GM12878 (cell line): ENCODE measurements at regions not wholly inside any gene's neighbourhood (a gene's known extent, or its start where the extent isn't known, plus 50 kb on each side); places are given as distances from the start of the nearest gene placed in this dataset.

Experiments
- ATAC-seq: fragments of 200-7000 bp; cut with Tn5 transposase; 3 replicates; pipeline ENCODE4 v1.9.1; 2020; ENCODE audit warnings: mild to moderate bottlenecking, moderate library complexity
- BruUV-seq: library from RNA; stranded (reverse); fragments of 400-500 nt; replicated peaks from 2 replicates; lab custom pipeline; 2021; lab: Mats Ljungman, UMichigan
- CTCF ChIA-PET: fragments of 300-600 bp; sonication (Branson Sonifier 250); formaldehyde crosslinking; extraction: SDS; loops from one replicate; lab custom pipeline; 2021; ENCODE audit warnings: inconsistent platforms; lab: Yijun Ruan, JAX
- POLR2A ChIA-PET: fragments of 350-600 bp; formaldehyde crosslinking; extraction: SDS; loops from one replicate; lab custom pipeline; 2021; ENCODE audit warnings: inconsistent platforms; lab: Charles Lee
- RAD21 ChIA-PET: fragments of 300-600 bp; sonication (Branson Sonifier 250); formaldehyde crosslinking; loops from one replicate; lab custom pipeline; 2023; ENCODE audit warnings: antibody characterized with exemption; ENCODE audit not compliant: unreplicated experiment; lab: Charles Lee
- SMC1A ChIA-PET: fragments of 300-600 bp; sonication (Branson Sonifier 250); formaldehyde crosslinking; loops from one replicate; lab custom pipeline; 2023; ENCODE audit not compliant: unreplicated experiment, uncharacterized antibody; lab: Charles Lee
- DNase-seq: peaks from one replicate; pipeline ENCODE4 v3.0.0-alpha.2; 2011; ENCODE audit warnings: low read depth, low spot score
- FAIRE-seq: peaks from 3 replicates; lab custom pipeline; 2011; peaks lifted over from hg19 to GRCh38; lab: Jason Lieb, UNC
- H2AFZ ChIP-seq: 2 replicates; pipeline ENCODE4 v1.6.0; 2011; ENCODE audit warnings: low read depth, low read length, control low read depth; ENCODE audit not compliant: control insufficient read depth
- H3K27ac ChIP-seq: 2 replicates; pipeline ENCODE4 v1.5.1; 2011; ENCODE audit warnings: control low read depth; ENCODE audit not compliant: control insufficient read depth, insufficient read depth
- H3K27me3 ChIP-seq, 2 experiments: replicated peaks in 1 of 2; 2 replicates each; pipeline versions ENCODE4 v1.6.0 to v1.6.1; 2011; ENCODE audit warnings: low read length in 1 of 2; ENCODE audit not compliant: control insufficient read depth in 2 of 2, insufficient read depth in 2 of 2
- H3K36me3 ChIP-seq, 2 experiments: 2 replicates each; pipeline ENCODE4 v1.5.1; 2011; ENCODE audit warnings: low read length in 1 of 2; ENCODE audit not compliant: control insufficient read depth in 2 of 2, insufficient read depth in 2 of 2
- H3K4me1 ChIP-seq: 2 replicates; pipeline ENCODE4 v1.6.1; 2011; ENCODE audit warnings: mild to moderate bottlenecking, low read length, moderate library complexity, mixed read lengths; ENCODE audit not compliant: control insufficient read depth, insufficient read depth
- H3K4me2 ChIP-seq: 2 replicates; pipeline ENCODE4 v1.6.0; 2011; ENCODE audit warnings: control low read depth; ENCODE audit not compliant: control insufficient read depth, insufficient read depth
- H3K4me3 ChIP-seq: fragments of 200-600 bp; sonication (generic); 2 replicates; pipeline ENCODE4 v1.5.1; 2016
- H3K79me2 ChIP-seq: 2 replicates; pipeline ENCODE4 v1.6.0; 2011; ENCODE audit warnings: low read length; ENCODE audit not compliant: control insufficient read depth, insufficient read depth
- H3K9ac ChIP-seq: 2 replicates; pipeline ENCODE4 v1.8.0; 2011; ENCODE audit warnings: low read length, control low read depth, mixed read lengths; ENCODE audit not compliant: control insufficient read depth, insufficient read depth
- H3K9me3 ChIP-seq: replicated peaks from 3 replicates; pipeline ENCODE4 v1.5.1; 2011; ENCODE audit warnings: mild to moderate bottlenecking, low read length; ENCODE audit not compliant: control insufficient read depth, insufficient read depth
- H4K20me1 ChIP-seq: 2 replicates; pipeline ENCODE4 v1.6.0; 2011; ENCODE audit not compliant: control insufficient read depth, insufficient read depth
- ASH2L ChIP-seq: fragments of 300-600, 200-600 bp; sonication (generic); IDR thresholded peaks from 2 replicates; pipeline ENCODE4 v1.6.1; 2017; ENCODE audit warnings: low read depth, mild to moderate bottlenecking, borderline replicate concordance
- CBFB ChIP-seq: IDR thresholded peaks from 2 replicates; pipeline ENCODE4 v1.6.1; 2016; ENCODE audit warnings: antibody characterized with exemption, low read depth
- CREB1 ChIP-seq: IDR thresholded peaks from 2 replicates; pipeline ENCODE4 v1.6.1; 2012; ENCODE audit warnings: low read depth, mild to moderate bottlenecking, inconsistent platforms
- CTCF ChIP-seq, 3 experiments: IDR thresholded peaks in 2 of 3; conservative IDR thresholded peaks in 1 of 3; 2 replicates each; pipeline ENCODE4 v1.5.1; 2011; ENCODE audit warnings: low read depth in 3 of 3, low read length in 3 of 3, mild to moderate bottlenecking in 3 of 3, control low read depth in 2 of 3, moderate library complexity in 2 of 3, inconsistent platforms in 1 of 3, mixed read lengths in 1 of 3; ENCODE audit not compliant: control insufficient read depth in 2 of 3, insufficient read depth in 1 of 3; ENCODE audit errors: extremely low read depth in 1 of 3
- GATAD2B ChIP-seq: fragments of 450-650 bp; conservative IDR thresholded peaks from 2 replicates; pipeline ENCODE4 v1.6.1; 2017; ENCODE audit warnings: low read depth, mild to moderate bottlenecking, moderate library complexity
- KLF5 ChIP-seq: fragments of 450-650 bp; IDR thresholded peaks from 2 replicates; pipeline ENCODE4 v1.6.1; 2014; ENCODE audit warnings: mild to moderate bottlenecking; ENCODE audit not compliant: partially characterized antibody
- NR2C1 ChIP-seq: fragments of 450-650 bp; IDR thresholded peaks from 2 replicates; pipeline ENCODE4 v1.6.1; 2017; ENCODE audit warnings: antibody characterized with exemption, mild to moderate bottlenecking, moderate library complexity
- POU2F2 ChIP-seq: IDR thresholded peaks from 3 replicates; pipeline ENCODE4 v1.6.1; 2011; ENCODE audit warnings: low read depth, mild to moderate bottlenecking, low read length, borderline replicate concordance
- SUPT20H ChIP-seq: IDR thresholded peaks from 2 replicates; pipeline ENCODE4 v1.6.1; 2011; ENCODE audit warnings: low read depth, mild to moderate bottlenecking, low read length, moderate library complexity, borderline replicate concordance; ENCODE audit not compliant: control insufficient read depth
- TCF12 ChIP-seq: IDR thresholded peaks from 2 replicates; pipeline ENCODE4 v1.6.1; 2011; ENCODE audit warnings: low read depth, mild to moderate bottlenecking, low read length
- ZNF622 ChIP-seq: fragments of 450-650 bp; IDR thresholded peaks from 2 replicates; pipeline ENCODE4 v1.6.1; 2017; ENCODE audit warnings: mild to moderate bottlenecking, inconsistent platforms
- WGBS: methylation state at CpG from one replicate; pipeline ENCODE4 v1.1.6; 2016; ENCODE audit warnings: low lambda C conversion rate; ENCODE audit not compliant: insufficient replicate concordance, insufficient coverage; ENCODE audit errors: missing lambda C conversion rate; 5-methylcytosine and 5-hydroxymethylcytosine counted together
- in situ Hi-C: fragments of 300-500 bp; cut with MboI; formaldehyde crosslinking; loops from 9 replicates; pipeline ENCODE4 v1.14.3; 2018; ENCODE audit warnings: mixed read lengths
- intact Hi-C: fragments of 100-400 bp; cut with micrococcal nuclease; formaldehyde crosslinking; loops from one replicate; pipeline ENCODE4 v1.14.2; 2022; ENCODE audit not compliant: unreplicated experiment

- no peaks in the 10 kb centered on the region for H3K4me1 ChIP-seq
- DNase-seq (no peak), ATAC-seq (no peak), FAIRE-seq (no peak)
- ChIA-PET RAD21 (no interaction called here), SMC1A (no interaction called here), CTCF (no interaction called here), POLR2A (no interaction called here)
- TF ChIP-seq POU2F2 (no peak), GATAD2B (no peak), CTCF (IDR thresholded peaks at IDR 0.05 in 2 of 3, conservative IDR thresholded peaks at IDR 0.05 in 1 of 3; ENCODE audit: control insufficient read depth in 2 of 3, extremely low read depth in 1 of 3, insufficient read depth in 1 of 3, low read depth in 3 of 3, low read length in 3 of 3) (no peak), KLF5 (no peak), CREB1 (no peak), SUPT20H (no peak), ASH2L (no peak), ZNF622 (no peak), CBFB (no peak), TCF12 (no peak), NR2C1 (no peak)
- no peaks in the 10 kb centered on the region for H3K79me2 ChIP-seq
- in situ Hi-C loops = no loop called here
- no peaks in the 10 kb centered on the region for H3K36me3 ChIP-seq
- 19% methylated on average over 6 of the region's 6 CpGs for WGBS
- H3K9ac ChIP-seq = no peak overlapping the region
- H4K20me1 ChIP-seq = no peaks in the 10 kb centered on the region
- intact Hi-C loops = no loop called here
- BruUV-seq = no TSS peak
- H2AFZ ChIP-seq = no peak overlapping the region
- no peak overlapping the region for H3K27ac ChIP-seq
- H3K4me3 ChIP-seq = no peak overlapping the region
- H3K27me3 ChIP-seq = peaks cover 1 to 13% of the 10 kb centered on the region in 2 experiments; a peak in 2 of 4 replicates
- H3K4me2 ChIP-seq = no peak overlapping the region
- no peaks in the 10 kb centered on the region; the same call in 2 of the 3 replicates for H3K9me3 ChIP-seq
Observed at GRCh38 chr13:48906200-48906599, 69.5 kb upstream of the FNDC3A start.
